Neutrophil (primary cell): ENCODE measurements at regions not wholly inside any gene's neighbourhood (a gene's known extent, or its start where the extent isn't known, plus 50 kb on each side); places are given as distances from the start of the nearest gene placed in this dataset.

ENCODE experiments used
- H3K27ac ChIP-seq: fragments of 200-600 bp; sonication (generic); 2 replicates; pipeline ENCODE4 v1.5.1; 2016; ENCODE audit warnings: mild to moderate bottlenecking, moderate library complexity
- H3K27me3 ChIP-seq: fragments of 200-600 bp; sonication (generic); 2 replicates; pipeline ENCODE4 v1.6.0; 2016; ENCODE audit warnings: mild to moderate bottlenecking
- H3K36me3 ChIP-seq: fragments of 200-600 bp; sonication (generic); 2 replicates; pipeline ENCODE4 v1.5.1; 2017
- H3K4me1 ChIP-seq, 2 experiments: fragments of 200-600 bp in 1 of 2; sonication (generic) in 1 of 2; 1 replicate in 1 of 2; 2 replicates in 1 of 2; pipeline versions ENCODE4 v1.5.1 to v1.6.1; 2013 to 2016; ENCODE audit warnings: low read depth in 1 of 2, low read length in 1 of 2, mild to moderate bottlenecking in 1 of 2, moderate library complexity in 1 of 2; ENCODE audit not compliant: control insufficient read depth in 1 of 2, insufficient read depth in 1 of 2
- H3K4me3 ChIP-seq, 2 experiments: fragments of 200-600 bp in 1 of 2; sonication (generic) in 1 of 2; 1 replicate in 1 of 2; 2 replicates in 1 of 2; pipeline ENCODE4 v1.5.1; 2013 to 2016; ENCODE audit warnings: low read depth in 1 of 2, low read length in 1 of 2, mild to moderate bottlenecking in 1 of 2, moderate library complexity in 1 of 2
- H3K9me3 ChIP-seq: fragments of 200-600 bp; sonication (generic); 2 replicates; pipeline ENCODE4 v1.5.1; 2016
- TF ChIP-seq, protein P1 (sequence below): fragments of 200-600 bp; sonication (generic); IDR thresholded peaks from 2 replicates; pipeline ENCODE4 v1.5.1; 2016; ENCODE audit warnings: antibody characterized with exemption

DNA sequence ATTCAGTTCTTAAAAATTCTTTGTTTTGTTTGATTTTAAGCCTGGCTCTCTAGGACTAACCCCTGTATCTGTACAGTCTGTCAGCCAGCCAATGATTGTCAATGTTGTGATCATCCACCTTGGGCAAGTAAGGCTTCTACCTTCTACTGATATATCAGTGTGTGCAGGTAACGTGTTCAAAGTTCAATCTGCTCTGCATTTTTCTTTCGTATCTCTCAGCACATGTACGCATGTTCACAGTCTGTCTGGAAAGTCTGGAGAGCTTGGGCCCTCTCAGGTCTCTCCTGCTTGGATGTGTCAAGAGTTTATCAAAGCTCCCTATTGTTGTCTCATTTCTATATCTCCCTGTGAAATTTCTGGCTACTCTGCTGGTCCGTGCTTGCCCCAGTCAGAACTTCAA, 138.6 kb upstream of the VRK1 start:
- Histone ChIP-seq H3K36me3 (no peaks in the 10 kb centered on the region), H3K9me3 (no peaks in the 10 kb centered on the region), H3K4me1 (no peaks in the 10 kb centered on the region), H3K4me3 (no peak overlapping the region), H3K27ac (no peak overlapping the region), H3K27me3 (peaks cover 33% of the 10 kb centered on the region)
- TF ChIP-seq, protein P1, sequence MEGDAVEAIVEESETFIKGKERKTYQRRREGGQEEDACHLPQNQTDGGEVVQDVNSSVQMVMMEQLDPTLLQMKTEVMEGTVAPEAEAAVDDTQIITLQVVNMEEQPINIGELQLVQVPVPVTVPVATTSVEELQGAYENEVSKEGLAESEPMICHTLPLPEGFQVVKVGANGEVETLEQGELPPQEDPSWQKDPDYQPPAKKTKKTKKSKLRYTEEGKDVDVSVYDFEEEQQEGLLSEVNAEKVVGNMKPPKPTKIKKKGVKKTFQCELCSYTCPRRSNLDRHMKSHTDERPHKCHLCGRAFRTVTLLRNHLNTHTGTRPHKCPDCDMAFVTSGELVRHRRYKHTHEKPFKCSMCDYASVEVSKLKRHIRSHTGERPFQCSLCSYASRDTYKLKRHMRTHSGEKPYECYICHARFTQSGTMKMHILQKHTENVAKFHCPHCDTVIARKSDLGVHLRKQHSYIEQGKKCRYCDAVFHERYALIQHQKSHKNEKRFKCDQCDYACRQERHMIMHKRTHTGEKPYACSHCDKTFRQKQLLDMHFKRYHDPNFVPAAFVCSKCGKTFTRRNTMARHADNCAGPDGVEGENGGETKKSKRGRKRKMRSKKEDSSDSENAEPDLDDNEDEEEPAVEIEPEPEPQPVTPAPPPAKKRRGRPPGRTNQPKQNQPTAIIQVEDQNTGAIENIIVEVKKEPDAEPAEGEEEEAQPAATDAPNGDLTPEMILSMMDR: no peak

DNA sequence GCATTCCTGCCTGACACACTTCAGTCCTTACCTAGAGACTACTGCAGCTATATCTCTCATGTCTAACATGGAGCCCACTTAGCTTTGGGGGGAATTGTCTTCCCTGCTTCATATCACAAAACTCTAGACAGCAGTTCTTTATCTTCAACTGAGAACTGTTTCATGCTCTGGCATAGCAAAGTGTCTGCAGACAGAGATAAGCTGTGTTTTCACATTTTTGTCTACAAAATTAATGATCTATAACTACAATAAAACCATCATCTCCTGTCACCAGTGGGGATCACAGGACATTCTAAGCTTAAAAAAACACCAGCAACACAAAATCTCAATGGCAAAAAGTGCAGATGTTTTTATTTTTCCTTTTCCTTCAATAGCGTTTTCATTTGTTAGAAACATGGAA, 137.1 kb upstream of the VRK1 start:
- Histone ChIP-seq H3K36me3 (no peaks in the 10 kb centered on the region), H3K27me3 (peaks cover 33% of the 10 kb centered on the region), H3K27ac (no peak overlapping the region), H3K9me3 (no peaks in the 10 kb centered on the region), H3K4me3 (no peak overlapping the region), H3K4me1 (no peaks in the 10 kb centered on the region)
- TF ChIP-seq, protein P1: no peak

DNA sequence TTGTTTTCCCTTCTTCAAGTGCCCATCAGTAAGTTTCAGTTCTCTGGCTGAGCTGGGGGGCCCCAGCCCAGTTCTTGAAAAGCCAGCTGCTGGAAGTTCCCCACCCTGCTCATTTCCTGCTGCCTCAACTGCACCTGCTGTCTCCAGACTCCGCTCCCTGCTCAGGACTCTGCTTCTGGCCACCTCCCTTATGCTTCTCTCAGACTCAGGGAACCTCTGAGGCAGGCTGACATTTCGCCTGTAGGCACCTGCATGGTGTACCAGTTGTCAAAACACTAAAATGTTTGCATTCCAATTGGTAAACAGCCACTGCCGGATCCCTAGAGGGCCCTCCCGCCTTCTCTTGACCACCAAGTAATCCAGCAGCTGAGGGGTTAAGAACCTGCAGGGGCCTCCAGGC, 136.5 kb upstream of the VRK1 start:
- no peaks in the 10 kb centered on the region for H3K36me3 ChIP-seq
- no peak overlapping the region for H3K4me3 ChIP-seq
- no peaks in the 10 kb centered on the region for H3K9me3 ChIP-seq
- no peak overlapping the region for H3K27ac ChIP-seq
- TF ChIP-seq, protein P1: no peak
- no peaks in the 10 kb centered on the region for H3K4me1 ChIP-seq
- peaks cover 37% of the 10 kb centered on the region for H3K27me3 ChIP-seq

DNA sequence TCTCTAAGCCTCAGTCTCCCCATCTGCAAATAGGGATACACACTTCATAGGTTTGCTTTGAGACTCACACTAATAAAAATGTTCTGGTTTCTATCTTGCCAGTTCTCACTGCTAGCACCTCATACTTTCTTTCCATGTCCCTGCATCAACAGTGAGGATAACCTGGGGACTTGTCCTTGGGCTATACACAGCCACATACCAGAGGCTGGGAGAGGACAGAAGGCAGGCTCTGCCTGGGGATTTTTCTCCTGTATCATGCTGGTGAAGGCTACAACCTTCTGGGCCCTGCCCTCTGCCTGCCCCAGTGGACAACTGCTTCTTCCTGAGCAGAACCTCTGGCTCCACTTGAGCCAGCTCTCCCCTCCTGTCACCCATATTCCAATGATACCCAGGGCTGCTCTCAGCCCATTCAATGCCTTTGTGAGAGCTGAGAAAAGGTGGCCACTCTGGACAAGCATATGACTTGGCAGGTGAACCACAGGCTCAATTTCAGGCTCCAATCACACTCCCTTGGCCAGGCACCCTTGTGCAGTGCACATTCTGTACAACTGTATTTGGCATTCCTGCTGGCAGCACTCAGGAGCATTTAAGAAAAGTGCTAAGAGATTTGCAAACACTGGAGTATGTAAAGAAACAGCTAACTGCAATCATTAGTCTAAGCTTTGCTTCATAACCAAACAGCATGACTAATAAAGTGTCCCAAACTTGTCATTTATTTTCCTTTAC, 135.8 kb upstream of the VRK1 start:
- TF ChIP-seq, protein P1: no peak
- Histone ChIP-seq H3K4me3 (no peak overlapping the region), H3K27ac (no peak overlapping the region), H3K27me3 (peaks cover 40% of the 10 kb centered on the region), H3K9me3 (no peaks in the 10 kb centered on the region), H3K4me1 (no peaks in the 10 kb centered on the region), H3K36me3 (no peaks in the 10 kb centered on the region)

DNA sequence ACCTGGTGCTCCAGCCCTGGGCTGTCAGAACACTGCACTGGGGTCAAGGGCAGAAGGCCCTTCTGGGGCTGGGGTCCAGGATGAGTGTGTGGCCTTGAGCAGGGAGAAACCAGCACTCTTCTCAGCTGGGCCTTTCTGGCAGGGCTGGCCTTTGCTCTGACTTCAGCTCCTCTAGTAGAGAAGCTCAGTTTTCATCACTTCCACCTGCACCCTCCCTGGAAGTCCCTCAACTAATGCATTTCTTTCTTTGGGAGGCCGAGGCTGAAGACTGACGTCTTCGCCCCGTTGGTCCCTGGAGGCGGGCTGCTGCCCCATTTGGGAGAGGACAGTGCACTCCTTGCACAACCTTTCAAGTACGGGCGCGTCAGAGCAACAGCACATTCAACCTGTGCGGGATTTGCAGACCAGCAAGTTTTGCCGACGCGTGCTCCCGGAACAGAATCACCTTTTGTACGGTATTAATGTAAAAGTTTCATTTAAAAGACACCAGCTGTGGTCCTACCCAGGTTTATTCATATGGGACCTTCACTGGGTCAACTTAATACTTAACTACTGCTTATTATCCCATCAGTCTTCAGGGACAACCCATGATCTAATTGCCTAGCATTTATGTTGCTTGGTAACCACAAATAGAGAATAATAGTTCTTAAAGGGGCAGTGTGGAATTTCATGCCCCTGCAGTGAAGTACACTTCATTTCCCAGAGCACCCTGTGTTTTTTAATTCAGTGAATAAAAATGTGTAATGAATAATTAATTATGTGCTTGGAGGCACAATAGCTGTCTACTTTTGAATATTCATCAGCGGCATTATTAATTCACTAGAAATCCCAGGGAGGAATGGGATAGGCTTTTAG, 134.8 kb upstream of the VRK1 start:
- H3K27me3 ChIP-seq: peaks cover 40% of the 10 kb centered on the region
- no peak overlapping the region for H3K4me3 ChIP-seq
- H3K36me3 ChIP-seq: no peaks in the 10 kb centered on the region
- no peak overlapping the region for H3K27ac ChIP-seq
- TF ChIP-seq, protein P1: no peak
- no peaks in the 10 kb centered on the region for H3K4me1 ChIP-seq
- H3K9me3 ChIP-seq: no peaks in the 10 kb centered on the region
